DND-41 (cell line): ENCODE measurements at regions not wholly inside any gene's neighbourhood (a gene's known extent, or its start where the extent isn't known, plus 50 kb on each side); places are given as distances from the start of the nearest gene placed in this dataset.

ENCODE experiments used
- CTCF ChIP-seq: IDR thresholded peaks from 2 replicates; pipeline ENCODE4 v1.5.1; 2012; ENCODE audit warnings: borderline replicate concordance, low read length, moderate library complexity, mild to moderate bottlenecking; ENCODE audit not compliant: poor library complexity, severe bottlenecking; ENCODE audit errors: extremely low read depth
- EZH2 ChIP-seq: IDR thresholded peaks from 3 replicates; pipeline ENCODE4 v1.6.1; 2012; ENCODE audit warnings: borderline replicate concordance, low read depth, mild to moderate bottlenecking, moderate library complexity, low read length, inconsistent platforms; ENCODE audit not compliant: severe bottlenecking

- TF ChIP-seq CTCF, result no peak
- TF ChIP-seq EZH2, result no peak
Measured at GRCh38 chr10:3714531-3714930, 70.5 kb downstream of the KLF6 start.
